G401 (cell line): ENCODE measurements at regions not wholly inside any gene's neighbourhood (a gene's known extent, or its start where the extent isn't known, plus 50 kb on each side); places are given as distances from the start of the nearest gene placed in this dataset.
"Not testable (repeated sequence)": the region's sequence is repeated elsewhere in the genome, so short reads cannot be mapped to it uniquely, and the experiment has no call there.

Experiments
- DNase-seq: peaks from one replicate; pipeline ENCODE4 v3.0.0-alpha.2; 2015; ENCODE audit warnings: low spot score
- in situ Hi-C: cut with HindIII; loops from 2 replicates; pipeline ENCODE4 v1.10.0; 2016; ENCODE audit warnings: low sequenced_read_pairs, mixed read lengths

DNA sequence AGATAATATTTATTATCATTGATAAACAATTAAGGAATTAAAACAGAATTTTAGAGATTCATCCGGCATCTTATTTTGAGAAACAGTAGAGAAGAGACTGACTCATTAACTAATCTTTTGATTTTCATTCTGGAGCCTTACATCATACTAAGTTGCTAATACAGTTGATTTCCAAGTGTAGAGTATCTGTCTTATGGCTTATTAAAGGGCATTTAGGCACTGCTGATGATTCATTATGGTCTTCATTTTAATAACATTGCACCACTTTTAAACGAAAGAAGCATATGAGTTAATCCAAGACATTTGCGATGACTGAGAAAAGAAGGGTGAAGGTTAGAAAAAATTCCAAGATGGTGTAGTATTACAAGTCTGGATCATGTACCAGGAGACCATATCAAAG, 186.0 kb upstream of the CACNA2D1 start:
- in situ Hi-C loops = no loop called here

DNA sequence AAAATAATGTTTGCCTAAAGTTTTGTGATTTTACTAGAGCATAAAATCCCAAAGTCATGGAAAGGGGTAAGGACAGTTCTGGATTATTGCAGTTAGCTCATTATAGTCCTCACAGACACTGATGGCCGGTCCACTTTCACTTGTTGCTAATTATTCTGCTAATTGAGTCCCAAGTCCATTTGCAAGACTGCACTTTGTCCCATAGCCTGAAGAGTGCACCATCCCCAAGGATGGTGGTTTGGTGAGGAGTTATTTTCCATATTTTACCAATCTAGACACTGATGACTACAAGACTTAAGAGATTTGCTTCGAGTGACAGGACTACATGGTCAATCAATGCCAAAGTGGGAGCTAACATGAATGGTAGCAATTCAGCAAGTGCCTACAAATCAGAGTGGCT, 181.8 kb upstream of the CACNA2D1 start:
- in situ Hi-C loops = no loop called here
- DNase-seq = no peak

More for the DNA sequence above, 186.0 kb upstream of the CACNA2D1 start:
- no peak for DNase-seq

DNA sequence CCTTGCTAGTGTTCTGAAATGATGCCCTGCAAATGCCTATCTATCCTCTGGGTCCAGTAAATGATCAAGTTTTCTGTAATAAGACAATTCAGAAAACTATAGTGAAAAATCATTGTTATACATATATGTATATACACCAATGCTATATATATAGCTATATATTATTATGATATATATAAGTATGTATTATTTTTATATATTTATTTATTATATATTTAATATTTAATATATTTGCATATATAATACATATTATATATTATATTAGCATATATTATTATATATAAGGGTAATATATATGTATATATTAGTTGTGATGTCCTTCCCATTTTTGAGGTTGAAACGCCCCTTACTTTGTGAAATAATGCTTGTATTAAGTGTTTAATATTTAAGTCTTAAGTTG, 181.4 kb upstream of the CACNA2D1 start:
- in situ Hi-C loops = no loop called here
- no peak for DNase-seq

DNA sequence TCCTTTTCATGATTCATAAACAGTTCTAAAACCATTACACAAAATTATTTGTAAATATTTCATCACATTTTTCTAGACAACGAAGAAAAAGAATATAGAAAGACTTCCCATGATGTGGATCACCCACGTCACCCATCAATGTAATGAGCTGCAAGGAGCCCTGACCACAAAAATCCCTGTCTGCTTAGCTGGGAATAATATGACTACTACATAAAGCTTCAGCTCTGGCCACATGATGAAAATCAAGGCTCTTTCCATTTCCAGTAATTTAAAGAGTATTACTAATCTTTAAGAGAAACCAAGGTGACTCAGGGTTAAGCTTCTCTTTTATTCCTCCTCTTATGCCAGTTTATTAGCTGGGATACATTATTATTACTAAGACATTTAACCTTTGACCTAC, 180.8 kb upstream of the CACNA2D1 start:
- DNase-seq = no peak
- in situ Hi-C loops = no loop called here

DNA sequence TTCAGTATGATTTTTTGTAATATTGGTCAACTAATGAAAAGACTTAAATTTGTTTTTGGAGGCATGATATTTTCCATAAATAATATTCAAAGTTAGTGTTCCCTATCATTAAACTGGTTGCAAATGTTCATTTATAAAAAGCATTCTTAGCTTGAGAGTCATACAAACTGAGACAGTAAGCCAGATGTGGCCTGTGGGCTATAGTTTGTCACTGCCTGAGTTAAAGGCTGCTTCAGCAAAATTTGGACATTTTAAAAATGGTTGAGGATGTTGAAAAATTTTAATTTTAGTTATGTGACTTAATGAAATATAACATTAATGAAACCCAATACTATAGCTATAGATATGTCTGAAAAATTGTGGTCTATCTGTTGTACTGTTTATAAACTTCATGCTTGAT, 180.2 kb upstream of the CACNA2D1 start:
- no peak for DNase-seq
- in situ Hi-C loops = no loop called here

DNA sequence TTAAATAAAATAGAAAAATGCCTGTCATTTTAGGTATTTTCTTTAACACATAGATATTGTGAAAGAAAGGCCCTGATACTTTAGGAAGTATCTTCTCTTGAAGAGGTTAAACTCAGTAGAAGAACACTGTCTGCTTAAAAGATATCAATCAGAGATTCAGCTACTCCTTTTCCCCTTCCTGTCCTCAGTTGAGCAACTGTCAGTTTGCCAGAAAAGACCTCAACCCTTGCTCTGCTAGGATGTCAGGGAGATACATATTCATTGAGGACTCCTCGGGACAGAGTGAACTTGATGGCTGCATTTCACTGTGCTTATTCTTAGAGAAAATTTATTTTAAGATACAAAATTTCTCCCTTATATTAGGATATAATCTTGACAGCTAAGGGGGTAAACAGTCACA, 173.6 kb upstream of the CACNA2D1 start:
- in situ Hi-C loops = no loop called here
- no peak for DNase-seq

DNA sequence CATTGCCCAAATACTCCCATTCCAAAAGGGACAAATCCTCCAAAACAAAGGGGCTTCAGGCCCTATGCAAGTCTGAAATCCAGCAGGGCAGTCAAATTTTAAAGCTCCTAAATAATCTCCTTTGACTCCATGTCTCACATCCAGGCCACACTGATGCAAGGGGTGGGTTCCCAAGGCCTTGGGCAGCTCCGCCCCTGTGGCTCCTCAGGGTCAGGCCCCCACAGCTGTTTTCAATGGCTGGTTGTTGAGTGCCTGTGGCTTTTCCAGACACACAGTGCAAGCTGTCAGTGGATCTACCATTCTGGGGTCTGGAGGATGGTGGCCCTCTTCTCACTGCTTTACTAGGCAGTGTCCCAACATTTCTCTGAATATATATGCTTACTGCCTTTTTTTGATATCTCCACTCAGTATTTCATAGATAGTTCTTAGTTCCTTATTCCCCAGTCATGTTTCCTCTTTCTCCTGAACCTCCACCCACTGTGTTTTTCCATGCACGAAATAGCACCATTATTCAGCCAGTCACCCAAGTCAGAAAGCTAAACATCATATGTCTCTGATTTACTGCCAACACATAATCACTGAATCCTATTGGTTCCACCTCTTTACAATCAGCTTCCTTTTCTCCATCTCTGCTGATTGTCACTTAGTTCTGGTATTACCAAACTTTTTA, 172.6 kb upstream of the CACNA2D1 start:
- in situ Hi-C loops = no loop called here
- no peak for DNase-seq

DNA sequence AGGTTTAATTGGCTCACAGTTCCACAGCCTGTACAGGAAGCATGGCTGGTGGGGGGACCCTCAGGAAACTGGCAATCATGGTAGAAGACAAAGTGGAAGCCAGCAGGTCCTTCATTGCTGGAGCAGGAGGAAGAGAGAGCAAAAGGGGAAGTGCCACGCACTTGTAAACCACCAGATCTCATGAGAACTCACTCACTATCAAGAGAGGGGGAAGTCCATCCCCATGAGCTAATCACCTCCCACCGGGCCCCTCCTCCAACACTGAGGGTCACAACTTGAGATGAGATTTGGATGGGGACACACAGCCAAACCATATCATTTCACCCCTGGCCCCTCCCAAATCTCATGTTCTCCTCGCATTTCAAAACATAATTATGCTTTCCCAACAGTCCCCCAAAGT, 171.9 kb upstream of the CACNA2D1 start:
- no peak for DNase-seq
- in situ Hi-C loops = no loop called here

DNA sequence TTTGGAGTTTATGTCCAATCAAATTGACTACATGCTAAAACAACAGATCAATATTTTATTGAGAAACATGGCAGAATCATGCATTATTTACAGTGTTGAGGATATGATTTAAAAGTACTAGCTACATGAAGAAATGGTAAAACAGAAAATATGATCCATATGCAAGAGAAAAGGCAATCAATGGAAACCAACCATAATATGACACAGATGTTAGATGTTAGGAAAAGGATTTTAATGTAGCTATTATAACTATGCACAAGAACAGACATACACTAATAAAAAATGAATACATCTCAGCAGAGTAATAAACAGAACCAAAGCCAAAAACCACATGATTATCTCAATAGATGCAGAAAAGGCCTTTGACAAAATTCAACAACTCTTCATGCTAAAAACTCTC, 166.2 kb upstream of the CACNA2D1 start:
- in situ Hi-C loops = no loop called here
- no peak for DNase-seq

DNA sequence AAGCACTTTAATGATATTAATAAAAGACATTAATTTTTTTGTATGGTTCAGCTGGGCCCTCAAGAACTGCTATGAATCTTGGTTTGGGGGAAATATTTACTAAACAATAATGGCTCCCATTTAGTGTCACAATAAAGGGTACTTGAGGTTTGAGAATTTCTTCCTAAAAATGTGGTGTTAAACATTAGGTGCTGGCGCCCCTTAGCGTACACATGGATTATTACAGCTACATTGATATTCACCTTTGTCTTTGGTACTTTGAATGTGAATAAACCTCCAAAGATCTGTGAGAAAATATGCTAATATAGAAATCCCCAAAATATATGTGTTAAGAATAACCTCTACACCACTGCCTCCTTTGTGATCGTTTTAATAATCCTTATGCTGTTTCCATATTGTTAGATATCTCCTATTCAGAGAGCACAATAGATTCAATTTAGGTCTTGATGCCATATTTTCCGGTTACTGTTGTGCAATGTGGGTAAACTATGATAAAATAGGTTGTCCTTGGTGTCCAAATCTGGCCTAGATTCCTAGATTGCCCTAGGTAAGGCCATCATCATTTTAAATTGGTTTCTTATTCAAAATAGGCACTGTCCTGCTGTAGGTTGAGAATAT, 161.8 kb upstream of the CACNA2D1 start:
- DNase-seq = peak; percentile 32
- in situ Hi-C loops = no loop called here

DNA sequence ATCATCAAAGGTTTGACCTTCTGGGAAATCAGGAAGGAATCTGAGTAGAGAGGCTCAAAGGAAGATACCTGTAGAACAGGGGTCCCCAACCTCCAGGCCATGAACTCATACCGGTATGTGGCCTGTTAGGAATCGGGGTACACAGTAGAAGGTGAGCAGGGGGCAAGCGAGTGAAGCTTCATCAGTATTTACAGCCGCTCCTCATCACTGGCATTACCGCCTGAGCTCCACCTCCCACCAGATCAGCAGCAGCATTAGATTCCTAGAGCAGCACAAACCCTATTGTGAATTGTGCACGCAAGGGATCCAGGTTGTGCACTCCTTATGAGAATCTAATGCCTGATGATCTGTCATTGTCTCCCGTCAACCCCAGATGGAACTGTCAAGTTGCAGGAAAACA, 158.5 kb upstream of the CACNA2D1 start:
- no peak for DNase-seq
- in situ Hi-C loops = no loop called here

DNA sequence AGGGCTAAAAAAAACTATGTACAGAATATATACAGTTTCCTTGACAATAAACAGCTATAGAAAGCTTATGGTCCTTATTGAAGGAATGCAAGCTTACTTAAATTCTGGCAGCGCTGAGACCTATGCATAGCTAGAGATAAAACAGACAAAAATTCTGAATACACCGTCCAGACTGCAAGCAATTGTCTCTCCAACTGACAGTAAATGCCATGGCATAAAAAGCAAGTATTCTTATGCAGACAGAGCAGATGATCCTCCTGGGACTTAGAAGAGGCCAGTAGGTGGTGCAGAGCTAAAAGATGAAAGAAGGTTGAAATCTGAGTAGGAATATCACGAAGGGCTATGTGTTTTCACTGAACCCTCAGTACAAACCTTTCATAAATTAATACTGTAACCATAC, 157.0 kb upstream of the CACNA2D1 start:
- no peak for DNase-seq
- in situ Hi-C loops = no loop called here

DNA sequence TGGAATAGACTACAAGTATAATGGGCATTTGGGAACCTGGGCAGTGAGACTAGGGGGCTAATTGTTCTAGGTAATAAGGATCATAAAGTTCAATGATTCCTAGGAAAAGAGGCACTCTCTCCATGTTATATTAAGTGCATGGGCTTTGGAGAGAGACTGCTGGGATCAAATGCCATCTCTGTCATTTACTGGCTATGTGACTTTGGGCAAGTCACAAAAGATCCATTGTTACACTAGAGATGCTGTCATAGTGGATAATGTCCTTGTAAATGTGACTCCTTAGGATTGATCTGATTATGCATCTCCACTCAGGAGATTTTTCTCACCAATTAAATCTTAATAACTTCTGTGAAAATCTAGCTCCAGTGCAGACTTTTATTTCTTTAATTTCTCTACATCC, 156.3 kb upstream of the CACNA2D1 start:
- in situ Hi-C loops = no loop called here
- DNase-seq = no peak

DNA sequence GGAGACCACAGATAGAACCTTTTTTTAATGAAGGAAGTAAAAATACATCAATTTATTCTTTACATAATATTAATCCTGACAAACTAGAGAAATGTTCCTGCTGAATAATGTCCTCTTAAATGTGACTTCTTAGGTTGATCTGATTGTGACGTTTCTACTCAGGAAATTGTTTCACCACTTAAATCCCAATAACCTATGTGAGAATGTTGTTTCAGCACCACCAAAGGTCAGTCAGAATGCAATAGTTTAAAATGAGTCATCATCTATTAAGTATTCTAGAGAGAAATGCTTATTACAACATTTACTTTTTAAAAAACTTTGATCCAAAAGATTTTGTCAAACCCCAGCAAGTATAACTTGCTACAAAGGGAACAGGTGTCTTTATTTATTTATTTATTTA, 155.4 kb upstream of the CACNA2D1 start:
- in situ Hi-C loops = no loop called here

DNA sequence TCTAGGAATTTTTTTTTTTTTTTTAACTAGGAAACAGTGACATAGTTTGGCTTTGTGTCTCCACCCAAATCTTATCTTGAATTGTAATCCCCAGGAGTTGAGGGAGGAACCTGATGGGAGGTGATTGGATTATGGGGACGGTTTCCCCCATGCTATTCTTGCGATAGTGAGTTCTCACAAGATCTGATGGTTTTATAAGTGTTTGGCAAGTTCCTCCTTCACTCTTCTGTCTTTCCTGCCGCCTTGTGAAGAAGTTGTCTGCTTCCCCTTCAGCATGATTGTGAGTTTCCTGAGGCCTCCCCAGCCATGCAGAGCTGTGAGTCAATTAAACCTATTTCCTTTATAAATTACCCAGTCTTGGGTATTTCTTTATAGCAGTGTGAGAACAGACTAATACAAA, 152.2 kb upstream of the CACNA2D1 start:
- in situ Hi-C loops, DNase-seq: not testable (repeated sequence)

More for the DNA sequence above, 155.4 kb upstream of the CACNA2D1 start:
- DNase-seq = no peak

DNA sequence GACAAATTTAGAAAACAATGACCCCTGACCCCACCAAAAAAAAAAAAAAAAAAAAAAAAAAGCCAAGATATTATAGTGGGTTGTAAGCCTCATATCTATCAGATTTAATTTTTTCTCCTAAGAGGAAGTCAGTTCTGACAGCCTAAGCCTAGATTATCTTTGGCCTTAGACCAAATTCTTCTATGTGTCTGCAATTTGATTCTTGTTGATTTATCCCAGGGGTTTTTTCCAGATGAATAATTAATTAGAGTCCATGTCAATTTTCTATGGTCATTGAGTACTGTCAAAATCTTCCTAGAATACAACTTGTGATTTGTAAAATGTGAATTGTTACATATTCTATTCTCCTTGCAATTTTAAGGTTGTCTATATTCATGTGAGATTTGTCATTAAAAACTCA, 151.6 kb upstream of the CACNA2D1 start:
- in situ Hi-C loops = no loop called here
- no peak for DNase-seq

DNA sequence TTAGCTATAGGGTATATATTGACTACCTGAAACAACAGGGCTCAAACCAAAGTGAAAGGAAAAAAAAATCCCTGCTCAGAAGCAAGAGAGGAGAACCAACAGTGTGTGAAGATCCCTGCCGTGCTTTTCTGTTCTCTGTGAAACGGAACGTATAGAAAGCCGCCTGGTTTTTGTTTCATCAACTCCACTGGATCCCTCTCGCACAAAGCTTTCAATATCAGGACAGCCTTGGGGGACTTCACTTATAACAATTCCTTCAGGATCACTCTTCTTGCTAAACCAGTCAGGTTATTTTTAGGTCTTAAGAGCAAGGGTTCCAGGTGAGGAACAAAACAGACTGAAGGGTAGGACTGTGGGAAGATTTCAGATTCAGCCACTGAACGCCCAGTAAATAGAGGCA, 151.1 kb upstream of the CACNA2D1 start:
- in situ Hi-C loops = no loop called here
- DNase-seq = no peak

DNA sequence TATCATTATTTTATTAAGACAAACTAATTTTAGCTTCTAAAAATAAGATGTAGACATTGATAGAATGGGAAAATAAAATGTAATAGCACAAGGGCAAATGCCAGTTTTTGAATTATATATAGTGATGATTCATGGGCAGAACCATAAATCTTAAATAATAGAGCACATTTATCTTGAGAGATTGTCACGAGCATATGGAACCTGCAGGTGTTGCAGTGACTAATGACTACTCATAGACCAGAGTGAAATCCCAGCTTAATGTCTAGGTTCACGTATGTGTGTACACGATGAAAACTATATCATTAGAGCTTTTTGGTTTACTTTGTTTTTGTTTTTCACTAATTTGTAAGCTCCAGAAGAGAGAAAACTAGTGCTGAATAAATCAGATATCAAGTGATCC, 150.2 kb upstream of the CACNA2D1 start:
- in situ Hi-C loops = no loop called here

DNA sequence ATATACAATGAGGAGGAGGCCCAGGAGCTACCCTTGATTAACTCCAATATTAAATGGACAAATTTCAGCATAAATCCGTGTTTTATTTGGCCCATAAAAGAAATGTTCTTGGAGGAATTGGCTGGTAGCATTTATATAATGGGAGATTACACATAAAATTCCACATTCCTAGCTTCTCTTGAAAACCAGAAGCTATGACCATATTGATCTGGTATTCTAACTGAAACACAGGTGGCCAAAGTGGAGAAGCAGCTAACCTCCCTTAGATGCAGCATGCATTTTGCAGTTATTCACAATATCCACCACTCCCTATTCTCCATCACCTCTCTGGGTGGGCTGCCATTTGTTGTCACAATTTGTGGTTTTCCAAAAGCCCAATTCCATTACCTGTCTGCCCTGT, 148.8 kb upstream of the CACNA2D1 start:
- DNase-seq = no peak
- in situ Hi-C loops = no loop called here

More for the DNA sequence above, 150.2 kb upstream of the CACNA2D1 start:
- no peak for DNase-seq

DNA sequence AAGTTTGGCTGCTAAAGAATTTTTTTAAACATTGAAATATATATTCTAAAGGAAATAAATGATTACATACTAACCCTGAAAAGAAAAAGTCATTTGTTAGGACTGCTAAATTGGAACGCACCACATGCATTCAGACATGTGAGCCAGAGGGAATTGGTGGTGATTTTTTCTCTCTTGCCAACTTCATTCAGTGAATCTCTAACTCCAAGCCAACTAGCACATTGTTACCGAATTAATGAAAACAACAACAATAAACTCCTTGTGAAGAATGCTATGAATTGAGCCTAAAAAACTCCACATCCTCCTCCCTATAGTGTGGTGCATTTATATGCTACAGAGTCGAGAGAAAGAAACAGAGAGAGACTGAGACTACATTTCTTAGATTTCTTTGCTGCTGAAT, 135.5 kb upstream of the CACNA2D1 start:
- no peak for DNase-seq
- in situ Hi-C loops = no loop called here

DNA sequence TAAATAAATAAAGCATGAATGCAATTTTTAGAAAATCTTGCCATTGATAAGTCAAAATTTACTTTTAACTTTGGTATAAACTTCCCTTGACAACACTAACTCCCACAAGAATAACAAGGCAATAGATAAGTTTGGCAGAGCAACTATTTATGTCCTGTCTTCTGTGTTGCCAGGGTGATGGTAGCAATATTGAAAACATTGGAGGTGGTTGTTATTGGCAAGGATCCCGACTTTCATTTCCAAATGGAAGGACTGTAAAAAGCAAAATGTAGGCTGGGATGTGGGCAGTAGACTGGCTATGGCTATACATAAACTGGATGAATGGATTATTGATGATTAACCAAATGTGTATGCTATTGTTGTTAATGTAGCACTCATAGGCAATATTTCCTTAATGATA, 134.9 kb upstream of the CACNA2D1 start:
- in situ Hi-C loops = no loop called here
- DNase-seq = no peak
